Endothelial cell of umbilical vein (primary cell): ENCODE measurements at regions not wholly inside any gene's neighbourhood (a gene's known extent, or its start where the extent isn't known, plus 50 kb on each side); places are given as distances from the start of the nearest gene placed in this dataset.

Experiments
- BruUV-seq: library from RNA; stranded (reverse); fragments of 400-500 nt; replicated peaks from 2 replicates; lab custom pipeline; 2021; lab: Mats Ljungman, UMichigan
- CTCF ChIA-PET: fragments of 300-600, 350-600 bp; sonication (Branson Sonifier 250); formaldehyde crosslinking; loops from one replicate; lab custom pipeline; 2021; ENCODE audit warnings: antibody characterized with exemption, inconsistent platforms; lab: Charles Lee
- POLR2A ChIA-PET: fragments of 300-600, 350-600 bp; sonication (Branson Sonifier 250); formaldehyde crosslinking; loops from one replicate; lab custom pipeline; 2021; ENCODE audit warnings: antibody characterized with exemption, inconsistent platforms; lab: Charles Lee
- DNase-seq: peaks from one replicate; pipeline ENCODE4 v3.0.0-alpha.2; 2011; ENCODE audit warnings: low read depth, low spot score
- FAIRE-seq: peaks from 2 replicates; lab custom pipeline; 2011; peaks lifted over from hg19 to GRCh38; lab: Jason Lieb, UNC
- H2AFZ ChIP-seq: 2 replicates; pipeline ENCODE4 v1.6.0; 2012; ENCODE audit warnings: low read depth, low read length, control low read depth, inconsistent platforms
- H3K27ac ChIP-seq: 2 replicates; pipeline ENCODE4 v1.5.1; 2011; ENCODE audit warnings: low read depth, mild to moderate bottlenecking, control low read depth, low read length, moderate library complexity; ENCODE audit not compliant: insufficient read depth
- H3K27me3 ChIP-seq, 2 experiments: 2 replicates each; pipeline versions ENCODE4 v1.6.0 to v1.6.1; 2011; ENCODE audit warnings: low read length in 2 of 2, mixed read lengths in 1 of 2; ENCODE audit not compliant: control insufficient read depth in 2 of 2, insufficient read depth in 2 of 2
- H3K36me3 ChIP-seq, 2 experiments: 2 replicates in 1 of 2; 3 replicates in 1 of 2; pipeline ENCODE4 v1.5.1; 2011; ENCODE audit warnings: low read length in 2 of 2, mild to moderate bottlenecking in 1 of 2, moderate library complexity in 1 of 2; ENCODE audit not compliant: control insufficient read depth in 2 of 2, insufficient read depth in 2 of 2; ENCODE audit errors: extremely low read depth in 1 of 2
- H3K4me1 ChIP-seq: 3 replicates; pipeline ENCODE4 v1.5.1; 2011; ENCODE audit warnings: mild to moderate bottlenecking, low read length; ENCODE audit not compliant: control insufficient read depth, insufficient read depth; ENCODE audit errors: extremely low read depth
- H3K4me2 ChIP-seq: 2 replicates; pipeline ENCODE4 v1.6.1; 2011; ENCODE audit warnings: low read length, control low read depth, mixed read lengths; ENCODE audit not compliant: insufficient read depth
- H3K4me3 ChIP-seq, 3 experiments: fragments of 200-600 bp in 1 of 3; sonication (generic), shearing (Covaris generic) in 1 of 3; replicated peaks in 1 of 3; 2 replicates each; pipeline ENCODE4 v1.5.1; 2011 to 2016; ENCODE audit warnings: control low read depth in 3 of 3, low read length in 3 of 3, mild to moderate bottlenecking in 2 of 3, inconsistent platforms in 1 of 3, low read depth in 1 of 3, moderate library complexity in 1 of 3; ENCODE audit not compliant: insufficient read depth in 1 of 3
- H3K79me2 ChIP-seq: 2 replicates; pipeline ENCODE4 v1.6.0; 2012; ENCODE audit warnings: low read length, inconsistent platforms; ENCODE audit not compliant: control insufficient read depth, insufficient read depth
- H3K9ac ChIP-seq: replicated peaks from 2 replicates; pipeline ENCODE3; 2011; ENCODE audit warnings: low read length, control low read depth; ENCODE audit not compliant: insufficient read depth; ENCODE audit errors: extremely low read depth
- H3K9me1 ChIP-seq: replicated peaks from 3 replicates; pipeline ENCODE4 v1.6.0; 2011; ENCODE audit warnings: mild to moderate bottlenecking, low read length; ENCODE audit not compliant: control insufficient read depth, insufficient read depth; ENCODE audit errors: extremely low read depth
- H3K9me3 ChIP-seq: replicated peaks from 2 replicates; pipeline ENCODE4 v1.5.1; 2012; ENCODE audit warnings: low read length, inconsistent platforms; ENCODE audit not compliant: control insufficient read depth, insufficient read depth
- H4K20me1 ChIP-seq: replicated peaks from 2 replicates; pipeline ENCODE3; 2011; ENCODE audit warnings: mild to moderate bottlenecking, low read length; ENCODE audit not compliant: control insufficient read depth, insufficient read depth; ENCODE audit errors: extremely low read depth
- EZH2 ChIP-seq: IDR thresholded peaks from 2 replicates; pipeline ENCODE4 v1.6.1; 2012; ENCODE audit warnings: borderline replicate concordance, low read depth, mild to moderate bottlenecking, moderate library complexity, low read length, inconsistent platforms; ENCODE audit not compliant: severe bottlenecking
- FOS ChIP-seq: IDR thresholded peaks from 2 replicates; pipeline ENCODE4 v1.6.1; 2011; ENCODE audit warnings: mild to moderate bottlenecking, low read length, moderate library complexity, borderline replicate concordance; ENCODE audit not compliant: insufficient read depth
- JUN ChIP-seq: IDR thresholded peaks from 2 replicates; pipeline ENCODE4 v1.6.1; 2011; ENCODE audit warnings: borderline replicate concordance, low read depth; ENCODE audit not compliant: insufficient read length, insufficient read depth
- MYC ChIP-seq: IDR thresholded peaks from one replicate; pipeline ENCODE4 v1.6.1; 2011; ENCODE audit warnings: mild to moderate bottlenecking, low read depth, low read length
- POLR2A ChIP-seq: IDR thresholded peaks from 2 replicates; pipeline ENCODE4 v1.6.1; 2012; ENCODE audit warnings: low read depth, mild to moderate bottlenecking, control low read depth, low read length
- POLR2AphosphoS5 ChIP-seq: IDR thresholded peaks from 2 replicates; pipeline ENCODE4 v1.6.1; 2012; ENCODE audit warnings: low read depth, mild to moderate bottlenecking, control low read depth, low read length, moderate library complexity; ENCODE audit not compliant: insufficient read depth
- dilution Hi-C: fragments of 300-500 bp; cut with MboI; formaldehyde crosslinking; loops from one replicate; pipeline ENCODE4 v1.15.0; 2019; ENCODE audit warnings: low sequenced_read_pairs; ENCODE audit not compliant: extremely low pct_ligation_motif_present
- intact Hi-C: fragments of 100-400 bp; cut with micrococcal nuclease; formaldehyde crosslinking; loops from one replicate; pipeline ENCODE4 v1.10.0; 2022
- TF ChIP-seq, protein P1 (sequence below), 2 donors: IDR thresholded peaks; 1 replicate in 1 of 2; 2 replicates in 1 of 2; pipeline ENCODE4 v1.5.1; 2011; ENCODE audit warnings: low read length in 2 of 2, mild to moderate bottlenecking in 2 of 2, moderate library complexity in 2 of 2, control low read depth in 1 of 2, inconsistent platforms in 1 of 2, low read depth in 1 of 2; ENCODE audit not compliant: insufficient read depth in 1 of 2; ENCODE audit errors: extremely low read depth in 1 of 2
- TF ChIP-seq, protein P2 (sequence below): IDR thresholded peaks from 2 replicates; pipeline ENCODE4 v1.6.1; 2011; ENCODE audit not compliant: insufficient read depth, insufficient read length

DNA sequence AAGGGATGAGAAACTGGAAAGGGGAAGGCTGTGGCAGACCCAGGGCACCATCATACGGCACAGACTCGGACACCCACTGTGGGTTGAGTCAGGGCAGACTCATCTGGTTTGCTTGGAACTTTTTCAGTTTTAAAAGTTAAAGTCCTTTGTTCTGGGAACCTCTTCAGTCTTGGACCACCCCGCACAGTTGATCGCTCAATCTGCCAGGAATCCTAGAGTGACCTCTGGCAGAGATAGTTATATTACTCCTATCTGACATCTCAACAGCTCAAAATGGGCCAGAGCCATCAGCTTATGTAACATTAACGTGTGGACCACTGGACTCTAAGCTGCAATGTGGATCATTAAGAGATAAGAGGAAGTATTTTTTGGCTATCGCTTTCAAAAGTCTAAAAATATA, 164.3 kb downstream of the ABCA8 start:
- Histone ChIP-seq H3K27ac (no peak overlapping the region), H3K27me3 (no peaks in the 10 kb centered on the region), H4K20me1 (no peaks in the 10 kb centered on the region), H3K9ac (no peak overlapping the region), H3K4me2 (no peak overlapping the region), H3K79me2 (no peaks in the 10 kb centered on the region), H2AFZ (no peak overlapping the region), H3K9me3 (no peaks in the 10 kb centered on the region), H3K4me3 (no peak overlapping the region), H3K4me1 (peaks cover 26% of the 10 kb centered on the region), H3K36me3 (no peaks in the 10 kb centered on the region), H3K9me1 (no peaks in the 10 kb centered on the region)
- dilution Hi-C loops (no loop called here), intact Hi-C loops (loop anchor here (10.0 kb wide), 1 partner anchor 74 kb away; no protein-coding TSS in a partner anchor)
- TF ChIP-seq MYC (no peak), JUN (no peak), FOS (no peak)
- CTCF ChIA-PET, result interaction anchor here (4.5 kb wide), 1 partner anchor 15 kb away, joined by 40 read pairs; no protein-coding TSS in a partner anchor
- FAIRE-seq (no peak), DNase-seq (no peak)
- no TSS peak for BruUV-seq
- POLR2A ChIA-PET, result no interaction called here

DNA sequence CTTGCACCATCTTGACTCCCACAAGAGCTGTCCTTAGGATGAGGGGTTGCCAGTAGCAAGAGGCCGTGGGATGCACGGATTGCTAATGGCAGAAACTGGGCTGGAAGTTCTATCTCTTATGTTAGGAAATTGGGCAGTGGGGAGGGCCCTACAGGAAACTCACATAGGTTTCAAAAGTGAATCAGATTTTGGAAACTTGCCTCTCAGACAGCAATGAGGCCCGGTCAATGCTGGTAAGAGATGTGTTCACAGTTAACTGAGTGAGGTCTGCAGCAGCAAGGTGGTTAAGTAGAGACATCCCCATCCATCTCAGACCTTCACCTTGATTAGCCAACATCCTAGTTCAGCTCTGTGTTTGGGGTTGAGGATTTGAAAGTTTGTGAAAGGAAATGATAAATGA, 164.7 kb downstream of the ABCA8 start:
- TF ChIP-seq MYC, result no peak
- TF ChIP-seq JUN, result no peak
- TF ChIP-seq FOS, result no peak
- TF ChIP-seq, protein P1, sequence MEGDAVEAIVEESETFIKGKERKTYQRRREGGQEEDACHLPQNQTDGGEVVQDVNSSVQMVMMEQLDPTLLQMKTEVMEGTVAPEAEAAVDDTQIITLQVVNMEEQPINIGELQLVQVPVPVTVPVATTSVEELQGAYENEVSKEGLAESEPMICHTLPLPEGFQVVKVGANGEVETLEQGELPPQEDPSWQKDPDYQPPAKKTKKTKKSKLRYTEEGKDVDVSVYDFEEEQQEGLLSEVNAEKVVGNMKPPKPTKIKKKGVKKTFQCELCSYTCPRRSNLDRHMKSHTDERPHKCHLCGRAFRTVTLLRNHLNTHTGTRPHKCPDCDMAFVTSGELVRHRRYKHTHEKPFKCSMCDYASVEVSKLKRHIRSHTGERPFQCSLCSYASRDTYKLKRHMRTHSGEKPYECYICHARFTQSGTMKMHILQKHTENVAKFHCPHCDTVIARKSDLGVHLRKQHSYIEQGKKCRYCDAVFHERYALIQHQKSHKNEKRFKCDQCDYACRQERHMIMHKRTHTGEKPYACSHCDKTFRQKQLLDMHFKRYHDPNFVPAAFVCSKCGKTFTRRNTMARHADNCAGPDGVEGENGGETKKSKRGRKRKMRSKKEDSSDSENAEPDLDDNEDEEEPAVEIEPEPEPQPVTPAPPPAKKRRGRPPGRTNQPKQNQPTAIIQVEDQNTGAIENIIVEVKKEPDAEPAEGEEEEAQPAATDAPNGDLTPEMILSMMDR (IDR thresholded peaks at IDR 0.05; ENCODE audit: extremely low read depth in 1 of 2, insufficient read depth in 1 of 2, low read depth in 1 of 2, low read length in 2 of 2), result no peak
- no peak for TF ChIP-seq EZH2
- TF ChIP-seq, protein P2, sequence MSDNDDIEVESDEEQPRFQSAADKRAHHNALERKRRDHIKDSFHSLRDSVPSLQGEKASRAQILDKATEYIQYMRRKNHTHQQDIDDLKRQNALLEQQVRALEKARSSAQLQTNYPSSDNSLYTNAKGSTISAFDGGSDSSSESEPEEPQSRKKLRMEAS, result no peak
- no peak for TF ChIP-seq POLR2A
- no peak for TF ChIP-seq POLR2AphosphoS5
- H2AFZ ChIP-seq, result no peak overlapping the region
- H3K4me1 ChIP-seq, result peaks cover 26% of the 10 kb centered on the region
- no peaks in the 10 kb centered on the region for H3K9me1 ChIP-seq
- no peaks in the 10 kb centered on the region for H3K27me3 ChIP-seq
- no peak overlapping the region for H3K4me2 ChIP-seq
- no peak overlapping the region for H3K4me3 ChIP-seq
- FAIRE-seq (no peak), DNase-seq (no peak)
- no peaks in the 10 kb centered on the region for H4K20me1 ChIP-seq
- intact Hi-C loops, result loop anchor here (10.0 kb wide), 1 partner anchor 74 kb away; no protein-coding TSS in a partner anchor
- no peak overlapping the region for H3K27ac ChIP-seq
- no TSS peak for BruUV-seq
- CTCF ChIA-PET, result no interaction called here
- H3K79me2 ChIP-seq, result no peaks in the 10 kb centered on the region
- no peaks in the 10 kb centered on the region for H3K9me3 ChIP-seq
- dilution Hi-C loops, result no loop called here
- POLR2A ChIA-PET, result no interaction called here
- H3K36me3 ChIP-seq, result no peaks in the 10 kb centered on the region
- H3K9ac ChIP-seq, result no peak overlapping the region
